Mucosa of descending colon (tissue), 3 donors: ENCODE measurements at regions not wholly inside any gene's neighbourhood (a gene's known extent, or its start where the extent isn't known, plus 50 kb on each side); places are given as distances from the start of the nearest gene placed in this dataset.

Source experiments
- ATAC-seq: fragments of 200-7000 bp; cut with Tn5 transposase; one replicate; pipeline ENCODE4 v1.9.1; 2020; ENCODE audit warnings: mild to moderate bottlenecking, moderate library complexity
- DNase-seq, 3 donors: peaks; one replicate each; pipeline ENCODE4 v3.0.0-alpha.2; 2020
- H3K36me3 ChIP-seq: fragments of 200-600 bp; one replicate; pipeline ENCODE4 v1.8.0; 2021; ENCODE audit warnings: low read depth, mild to moderate bottlenecking
- H3K4me1 ChIP-seq: fragments of 200-600 bp; one replicate; pipeline ENCODE4 v1.8.0; 2021; ENCODE audit warnings: low read depth, mild to moderate bottlenecking
- H3K4me3 ChIP-seq: fragments of 200-600 bp; one replicate; pipeline ENCODE4 v1.8.0; 2021; ENCODE audit warnings: mild to moderate bottlenecking
- H3K9me3 ChIP-seq: fragments of 200-600 bp; one replicate; pipeline ENCODE4 v1.8.0; 2021; ENCODE audit warnings: mild to moderate bottlenecking
- intact Hi-C, 2 donors: fragments of 100-400 bp; cut with DNase I in 1 of 2; cut with micrococcal nuclease in 1 of 2; formaldehyde crosslinking; loops; one replicate each; pipeline versions ENCODE4 v1.11.0 to v1.11.1; 2022; cut with DNase I, micrococcal nuclease
- TF ChIP-seq, protein P1 (sequence below): fragments of 200-600 bp; IDR thresholded peaks from one replicate; pipeline ENCODE4 v1.8.0; 2022; ENCODE audit warnings: antibody characterized with exemption, mild to moderate bottlenecking
- donor health status: DM: no; HTN: no; CAD: no; lungs with moderate emphysema.
- donor health status: DM: no; HTN: no; CAD: no.
- donor health status: DM: no; HTN: yes; CAD: no.

DNA sequence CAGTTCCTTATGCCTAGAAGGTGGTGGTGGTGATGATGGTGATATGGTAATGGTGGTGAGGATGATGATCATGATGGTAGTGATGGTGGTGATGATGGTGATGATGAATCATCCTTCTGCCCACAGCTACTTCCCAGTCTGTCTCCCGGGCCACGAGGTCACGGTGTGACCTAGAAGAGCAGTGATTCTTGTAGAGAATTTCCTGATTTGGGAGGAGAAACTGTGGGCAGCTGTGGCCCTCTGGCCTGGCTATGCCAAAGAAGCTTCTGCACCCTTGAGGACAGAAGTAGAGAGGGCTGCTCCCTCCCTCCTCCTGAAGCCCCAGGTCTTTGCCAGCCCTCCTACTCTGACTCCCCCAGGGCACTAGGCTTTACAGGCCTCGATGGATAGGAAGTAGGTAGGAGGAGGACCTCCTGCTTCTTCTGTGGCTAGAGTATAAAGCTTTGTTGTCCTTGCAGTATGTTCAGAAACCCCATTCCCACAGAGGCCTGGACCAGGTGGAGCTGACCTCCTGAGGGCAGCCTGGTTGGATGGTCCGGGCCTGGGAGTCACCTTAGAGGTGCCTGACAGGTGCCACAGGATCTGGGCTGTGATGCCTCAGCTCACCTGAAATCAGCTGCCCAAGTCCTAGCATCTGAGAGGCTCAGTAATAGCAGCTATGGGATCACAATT is 57.9 kb upstream of the EPAS1 start:
- no peak overlapping the region for H3K4me3 ChIP-seq
- no peaks in the 10 kb centered on the region for H3K36me3 ChIP-seq
- TF ChIP-seq, protein P1, sequence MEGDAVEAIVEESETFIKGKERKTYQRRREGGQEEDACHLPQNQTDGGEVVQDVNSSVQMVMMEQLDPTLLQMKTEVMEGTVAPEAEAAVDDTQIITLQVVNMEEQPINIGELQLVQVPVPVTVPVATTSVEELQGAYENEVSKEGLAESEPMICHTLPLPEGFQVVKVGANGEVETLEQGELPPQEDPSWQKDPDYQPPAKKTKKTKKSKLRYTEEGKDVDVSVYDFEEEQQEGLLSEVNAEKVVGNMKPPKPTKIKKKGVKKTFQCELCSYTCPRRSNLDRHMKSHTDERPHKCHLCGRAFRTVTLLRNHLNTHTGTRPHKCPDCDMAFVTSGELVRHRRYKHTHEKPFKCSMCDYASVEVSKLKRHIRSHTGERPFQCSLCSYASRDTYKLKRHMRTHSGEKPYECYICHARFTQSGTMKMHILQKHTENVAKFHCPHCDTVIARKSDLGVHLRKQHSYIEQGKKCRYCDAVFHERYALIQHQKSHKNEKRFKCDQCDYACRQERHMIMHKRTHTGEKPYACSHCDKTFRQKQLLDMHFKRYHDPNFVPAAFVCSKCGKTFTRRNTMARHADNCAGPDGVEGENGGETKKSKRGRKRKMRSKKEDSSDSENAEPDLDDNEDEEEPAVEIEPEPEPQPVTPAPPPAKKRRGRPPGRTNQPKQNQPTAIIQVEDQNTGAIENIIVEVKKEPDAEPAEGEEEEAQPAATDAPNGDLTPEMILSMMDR, result no peak
- intact Hi-C loops, result no loop called here
- DNase-seq (no peak), ATAC-seq (no peak)
- H3K4me1 ChIP-seq, result peaks cover 9% of the 10 kb centered on the region
- no peaks in the 10 kb centered on the region for H3K9me3 ChIP-seq

- intact Hi-C loops, result no loop called here
- H3K9me3 ChIP-seq, result no peaks in the 10 kb centered on the region
- H3K4me1 ChIP-seq, result peaks cover 9% of the 10 kb centered on the region
- DNase-seq, result no peak
- no peak overlapping the region for H3K4me3 ChIP-seq
- H3K36me3 ChIP-seq, result no peaks in the 10 kb centered on the region
- TF ChIP-seq, protein P1, result no peak
- ATAC-seq, result peak; percentile 69
Observed at GRCh38 chr2:46239847-46240181, 57.4 kb upstream of the EPAS1 start.

DNA sequence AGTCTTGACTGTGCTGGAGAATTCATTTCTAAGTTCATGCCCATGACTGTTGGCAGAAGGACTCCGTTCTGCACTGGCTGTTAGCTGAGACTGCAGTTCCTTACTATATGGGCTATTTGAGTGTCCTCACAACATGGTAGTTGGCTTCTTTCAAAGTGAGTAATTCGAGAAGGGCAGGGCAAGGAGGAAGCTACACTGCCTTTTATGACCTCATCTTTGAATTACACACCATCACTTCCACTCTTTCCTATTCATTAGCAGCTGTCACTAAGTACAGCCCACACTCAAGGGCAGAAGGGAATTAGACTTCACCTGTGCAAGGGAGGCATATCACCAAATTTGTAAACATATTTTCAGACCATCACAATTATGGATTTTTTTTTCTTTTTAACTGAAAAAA is 55.9 kb upstream of the EPAS1 start:
- DNase-seq (no peak), ATAC-seq (peak; percentile 83)
- intact Hi-C loops, result no loop called here
- no peaks in the 10 kb centered on the region for H3K36me3 ChIP-seq
- H3K9me3 ChIP-seq, result no peaks in the 10 kb centered on the region
- no peak overlapping the region for H3K4me3 ChIP-seq
- TF ChIP-seq, protein P1, result no peak
- H3K4me1 ChIP-seq, result peaks cover 6% of the 10 kb centered on the region

DNA sequence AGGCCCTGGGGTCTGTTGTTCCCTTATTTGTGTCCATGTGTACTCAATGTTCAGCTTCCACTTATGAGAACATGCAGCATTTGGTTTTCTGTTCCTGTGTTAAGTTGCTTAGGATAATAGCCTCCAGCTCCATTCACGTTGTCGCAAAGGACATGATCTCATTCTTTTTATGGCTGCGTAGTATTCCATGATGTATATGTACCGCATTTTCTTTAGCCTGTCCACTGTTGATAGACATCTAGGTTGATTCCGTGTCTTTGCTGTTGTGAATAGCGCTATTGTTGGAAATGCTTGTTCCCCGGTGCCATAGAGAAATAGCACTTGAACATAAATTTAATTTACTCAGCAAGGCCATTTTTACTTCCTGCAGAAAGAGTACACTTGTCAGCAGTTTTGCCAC is 51.3 kb upstream of the EPAS1 start:
- TF ChIP-seq, protein P1, result no peak
- no peak overlapping the region for H3K4me3 ChIP-seq
- H3K4me1 ChIP-seq, result no peaks in the 10 kb centered on the region
- intact Hi-C loops, result no loop called here
- ATAC-seq (no peak), DNase-seq (no peak)
- H3K36me3 ChIP-seq, result no peaks in the 10 kb centered on the region
- H3K9me3 ChIP-seq, result no peaks in the 10 kb centered on the region

- DNase-seq, result no peak
- ATAC-seq, result no peak
- intact Hi-C loops, result no loop called here
- H3K9me3 ChIP-seq, result no peaks in the 10 kb centered on the region
- H3K36me3 ChIP-seq, result no peaks in the 10 kb centered on the region
- no peak overlapping the region for H3K4me3 ChIP-seq
- TF ChIP-seq, protein P1, result no peak
- H3K4me1 ChIP-seq, result no peaks in the 10 kb centered on the region
Observed at GRCh38 chr2:46246790-46247189, 50.4 kb upstream of the EPAS1 start.
